ENCODE measurements at regions not wholly inside any gene's neighbourhood (a gene's known extent, or its start where the extent isn't known, plus 50 kb on each side); places are given as distances from the start of the nearest gene placed in this dataset.

DNA sequence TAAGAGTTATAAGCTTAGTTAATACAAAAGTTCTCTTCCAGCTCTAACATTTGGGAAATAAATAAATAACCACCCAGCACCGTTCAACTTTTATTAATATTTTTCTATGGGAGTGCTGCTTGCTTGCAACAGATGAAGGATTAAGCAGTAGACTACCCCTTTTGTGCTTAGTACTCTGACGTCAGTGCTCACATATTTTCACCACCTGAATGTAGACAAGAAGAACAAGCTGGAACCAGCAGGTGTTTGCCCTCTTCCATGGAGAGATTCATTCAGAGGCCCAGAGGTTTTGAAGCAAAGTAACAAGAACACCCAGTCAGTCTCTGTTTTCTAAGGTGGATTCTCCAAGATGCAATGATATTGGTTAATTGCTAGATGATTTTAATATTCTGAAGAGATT, 307.1 kb upstream of the PIK3C3 start:
- BruUV-seq (replicated peaks): no TSS peak
- H3K27me3 ChIP-seq (replicated peaks; ENCODE audit: control insufficient read depth, insufficient read depth, low read length): no peaks in the 10 kb centered on the region
- ChIA-PET POLR2A (no interaction called here), CTCF (no interaction called here)
- H3K4me1 ChIP-seq: no peaks in the 10 kb centered on the region
- Mint-ChIP-seq H3K36me3 (ENCODE audit: insufficient read depth, unreplicated experiment) (no peaks in the 10 kb centered on the region), H3K9me3 (ENCODE audit: unreplicated experiment) (no peaks in the 10 kb centered on the region), H3K27me3 (ENCODE audit: insufficient read depth, unreplicated experiment) (no peaks in the 10 kb centered on the region), H3K27ac (ENCODE audit: unreplicated experiment) (no peak overlapping the region), H3K4me3 (ENCODE audit: unreplicated experiment) (no peak overlapping the region), H3K4me1 (ENCODE audit: low read depth, unreplicated experiment) (no peaks in the 10 kb centered on the region)
- intact Hi-C loops (cut with micrococcal nuclease; ENCODE audit: unreplicated experiment): no loop called here
- no peaks in the 10 kb centered on the region for H3K9me3 ChIP-seq
- DNase-seq: no peak
- TF ChIP-seq CTCF (IDR thresholded peaks at IDR 0.05; ENCODE audit: insufficient read depth in 1 of 2, low read depth in 1 of 2, low read length in 1 of 2, severe bottlenecking in 1 of 2, unreplicated experiment in 1 of 2): no peak
- H3K4me3 ChIP-seq (ENCODE audit: low read depth, low read length): no peak overlapping the region
- no peaks in the 10 kb centered on the region for H3K36me3 ChIP-seq (ENCODE audit: control insufficient read depth, insufficient read depth, low read length)

DNA sequence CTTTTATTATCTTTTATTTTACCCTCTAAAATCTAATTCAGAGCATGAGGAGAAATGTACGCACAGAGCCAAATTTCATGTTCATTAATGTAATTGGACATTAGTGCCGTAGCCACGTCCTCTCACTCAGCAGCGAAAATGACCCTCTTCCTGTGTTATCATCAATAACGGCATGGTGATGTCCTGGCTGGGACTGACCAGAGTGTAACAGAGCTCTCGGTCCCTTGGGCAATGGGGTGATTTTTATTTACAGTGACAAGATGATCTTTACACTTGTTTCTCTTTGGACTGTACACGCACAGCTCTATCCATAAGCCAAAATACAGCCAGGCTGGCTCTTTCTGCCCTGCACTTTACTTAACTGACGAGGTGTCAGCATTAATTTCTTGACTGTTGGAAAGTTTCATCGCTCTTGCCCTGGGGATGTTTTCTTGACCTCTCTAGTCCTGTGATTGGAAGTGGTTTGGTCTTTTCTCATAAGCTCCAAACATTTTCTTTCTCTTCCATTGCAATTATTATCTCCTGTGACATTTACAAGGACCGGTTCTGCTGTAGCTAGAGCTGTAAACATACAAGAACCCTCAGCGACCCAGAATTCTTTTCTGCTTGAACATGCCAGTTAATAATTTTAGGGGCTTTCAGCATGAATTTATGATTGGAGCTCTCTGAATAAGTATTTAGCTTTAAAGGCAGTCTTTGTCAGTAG, 308.0 kb upstream of the PIK3C3 start:
- no peak for DNase-seq
- Mint-ChIP-seq H3K36me3 (ENCODE audit: insufficient read depth, unreplicated experiment) (no peaks in the 10 kb centered on the region), H3K9me3 (ENCODE audit: unreplicated experiment) (no peaks in the 10 kb centered on the region), H3K27me3 (ENCODE audit: insufficient read depth, unreplicated experiment) (no peaks in the 10 kb centered on the region), H3K4me3 (ENCODE audit: unreplicated experiment) (no peak overlapping the region), H3K4me1 (ENCODE audit: low read depth, unreplicated experiment) (no peaks in the 10 kb centered on the region), H3K27ac (ENCODE audit: unreplicated experiment) (no peak overlapping the region)
- intact Hi-C loops (cut with micrococcal nuclease; ENCODE audit: unreplicated experiment): no loop called here
- ChIA-PET POLR2A (no interaction called here), CTCF (no interaction called here)
- H3K4me3 ChIP-seq (ENCODE audit: low read depth, low read length): no peak overlapping the region
- H3K36me3 ChIP-seq (ENCODE audit: control insufficient read depth, insufficient read depth, low read length): no peaks in the 10 kb centered on the region
- no peaks in the 10 kb centered on the region for H3K27me3 ChIP-seq (replicated peaks; ENCODE audit: control insufficient read depth, insufficient read depth, low read length)
- no peak for TF ChIP-seq CTCF (IDR thresholded peaks at IDR 0.05; ENCODE audit: insufficient read depth in 1 of 2, low read depth in 1 of 2, low read length in 1 of 2, severe bottlenecking in 1 of 2, unreplicated experiment in 1 of 2)
- no peaks in the 10 kb centered on the region for H3K4me1 ChIP-seq
- no TSS peak for BruUV-seq (replicated peaks)
- H3K9me3 ChIP-seq: no peaks in the 10 kb centered on the region

- intact Hi-C loops (cut with micrococcal nuclease; ENCODE audit: unreplicated experiment): no loop called here
- no TSS peak for BruUV-seq (replicated peaks)
- DNase-seq: no peak
These were observed 309.3 kb upstream of the PIK3C3 start for GRCh38 chr18:41645589-41646360.

More at GRCh38 chr18:41645589-41646360, 309.3 kb upstream of the PIK3C3 start:
- no peak for TF ChIP-seq CTCF (IDR thresholded peaks at IDR 0.05; ENCODE audit: insufficient read depth in 1 of 2, low read depth in 1 of 2, low read length in 1 of 2, severe bottlenecking in 1 of 2, unreplicated experiment in 1 of 2)
- H3K27me3 Mint-ChIP-seq (ENCODE audit: insufficient read depth, unreplicated experiment): peaks cover 2% of the 10 kb centered on the region
- H3K36me3 Mint-ChIP-seq (ENCODE audit: insufficient read depth, unreplicated experiment): no peaks in the 10 kb centered on the region
- no peaks in the 10 kb centered on the region for H3K4me1 Mint-ChIP-seq (ENCODE audit: low read depth, unreplicated experiment)
- Histone ChIP-seq H3K4me1 (no peaks in the 10 kb centered on the region), H3K4me3 (ENCODE audit: low read depth, low read length) (no peak overlapping the region), H3K27me3 (replicated peaks; ENCODE audit: control insufficient read depth, insufficient read depth, low read length) (no peaks in the 10 kb centered on the region), H3K36me3 (ENCODE audit: control insufficient read depth, insufficient read depth, low read length) (no peaks in the 10 kb centered on the region), H3K9me3 (no peaks in the 10 kb centered on the region)
- POLR2A ChIA-PET: no interaction called here
- H3K4me3 Mint-ChIP-seq (ENCODE audit: unreplicated experiment): no peak overlapping the region
- H3K27ac Mint-ChIP-seq (ENCODE audit: unreplicated experiment): no peak overlapping the region
- no peaks in the 10 kb centered on the region for H3K9me3 Mint-ChIP-seq (ENCODE audit: unreplicated experiment)
- CTCF ChIA-PET: no interaction called here

Data from Caco-2 (cell line).